IMR-90 (cell line): ENCODE measurements at regions not wholly inside any gene's neighbourhood (a gene's known extent, or its start where the extent isn't known, plus 50 kb on each side); places are given as distances from the start of the nearest gene placed in this dataset.

ENCODE experiments used
- ATAC-seq: fragments of 200-7000 bp; cut with Tn5 transposase; 2 replicates; pipeline ENCODE4 v1.9.1; 2020; ENCODE audit warnings: low read depth, mild to moderate bottlenecking, moderate library complexity
- BruUV-seq: library from RNA; stranded (reverse); fragments of 400-500 nt; replicated peaks from 2 replicates; lab custom pipeline; 2021; lab: Mats Ljungman, UMichigan
- CTCF ChIA-PET: fragments of 300-600 bp; formaldehyde crosslinking; extraction: SDS; loops from one replicate; lab custom pipeline; 2021; ENCODE audit warnings: antibody characterized with exemption; lab: Yijun Ruan, JAX
- POLR2A ChIA-PET: fragments of 300-600 bp; sonication (Branson Sonifier 250); formaldehyde crosslinking; loops from one replicate; lab custom pipeline; 2022; ENCODE audit warnings: antibody characterized with exemption; ENCODE audit not compliant: unreplicated experiment; lab: Charles Lee
- DNase-seq: peaks from one replicate; pipeline ENCODE4 v3.0.0; 2013
- H2AFZ ChIP-seq: replicated peaks from 2 replicates; pipeline ENCODE3; 2013; ENCODE audit warnings: low read length, mild to moderate bottlenecking; ENCODE audit not compliant: poor library complexity
- H2AK5ac ChIP-seq: 2 replicates; pipeline ENCODE4 v1.6.1; 2013; ENCODE audit warnings: low read depth, low read length, inconsistent platforms
- H2AK9ac ChIP-seq: replicated peaks from 2 replicates; pipeline ENCODE3; 2013; ENCODE audit warnings: mild to moderate bottlenecking, low read depth, low read length, moderate library complexity; ENCODE audit not compliant: poor library complexity
- H2BK120ac ChIP-seq: 2 replicates; pipeline ENCODE4 v1.6.1; 2013; ENCODE audit warnings: low read depth, low read length, inconsistent platforms
- H2BK15ac ChIP-seq: 3 replicates; pipeline ENCODE4 v1.6.1; 2013; ENCODE audit warnings: low read depth, low read length, inconsistent platforms
- H2BK20ac ChIP-seq: 2 replicates; pipeline ENCODE4 v1.6.1; 2013; ENCODE audit warnings: low read depth, mild to moderate bottlenecking, inconsistent platforms, low read length, moderate library complexity
- H2BK5ac ChIP-seq: 2 replicates; pipeline ENCODE4 v1.6.1; 2013; ENCODE audit warnings: mild to moderate bottlenecking, low read depth, low read length, inconsistent platforms; ENCODE audit not compliant: poor library complexity, severe bottlenecking
- H3K14ac ChIP-seq: replicated peaks from 2 replicates; pipeline ENCODE4 v1.6.1; 2013; ENCODE audit warnings: low read depth, low read length, inconsistent platforms
- H3K18ac ChIP-seq: 2 replicates; pipeline ENCODE4 v1.6.1; 2013; ENCODE audit warnings: low read depth, low read length, control low read depth
- H3K23ac ChIP-seq: 2 replicates; pipeline ENCODE4 v1.6.1; 2013; ENCODE audit warnings: low read depth, low read length, inconsistent platforms
- H3K27ac ChIP-seq: 2 replicates; pipeline ENCODE4 v1.5.1; 2013; ENCODE audit warnings: mild to moderate bottlenecking, control low read depth, low read length; ENCODE audit not compliant: insufficient read depth
- H3K27me3 ChIP-seq: 2 replicates; pipeline ENCODE4 v1.6.1; 2013; ENCODE audit warnings: low read length; ENCODE audit not compliant: control insufficient read depth, insufficient read depth
- H3K36me3 ChIP-seq: 2 replicates; pipeline ENCODE4 v1.6.1; 2013; ENCODE audit warnings: low read length, mixed read lengths; ENCODE audit not compliant: control insufficient read depth, insufficient read depth
- H3K4ac ChIP-seq: 2 replicates; pipeline ENCODE4 v1.6.1; 2013; ENCODE audit warnings: low read depth, low read length, inconsistent platforms
- H3K4me1 ChIP-seq: 2 replicates; pipeline ENCODE4 v1.6.1; 2013; ENCODE audit warnings: low read length, mixed read lengths; ENCODE audit not compliant: control insufficient read depth, insufficient read depth
- H3K4me2 ChIP-seq: 2 replicates; pipeline ENCODE4 v1.6.1; 2013; ENCODE audit warnings: low read depth, mild to moderate bottlenecking, control low read depth, low read length, moderate library complexity
- H3K4me3 ChIP-seq: 2 replicates; pipeline ENCODE4 v1.5.1; 2013; ENCODE audit warnings: low read depth, mild to moderate bottlenecking, control low read depth, low read length, moderate library complexity; ENCODE audit not compliant: insufficient read depth
- H3K56ac ChIP-seq: 2 replicates; pipeline ENCODE4 v1.6.1; 2013; ENCODE audit warnings: low read length, inconsistent platforms; ENCODE audit not compliant: insufficient read depth; ENCODE audit errors: extremely low read depth
- H3K79me1 ChIP-seq, 2 experiments: 2 replicates each; pipeline ENCODE4 v1.6.1; 2013; ENCODE audit warnings: low read length in 2 of 2, inconsistent platforms in 1 of 2, low read depth in 1 of 2
- H3K9ac ChIP-seq: 2 replicates; pipeline ENCODE4 v1.6.1; 2013; ENCODE audit warnings: low read depth, low read length, control low read depth
- H3K9me1 ChIP-seq: 2 replicates; pipeline ENCODE4 v1.6.1; 2013; ENCODE audit warnings: low read length, inconsistent platforms; ENCODE audit not compliant: insufficient read depth
- H3K9me3 ChIP-seq: 2 replicates; pipeline ENCODE4 v1.6.1; 2013; ENCODE audit warnings: low read length; ENCODE audit not compliant: control insufficient read depth, insufficient read depth
- H4K20me1 ChIP-seq: 2 replicates; pipeline ENCODE4 v1.6.1; 2013; ENCODE audit warnings: low read length, inconsistent platforms; ENCODE audit not compliant: insufficient read depth
- H4K5ac ChIP-seq: 2 replicates; pipeline ENCODE4 v1.6.1; 2013; ENCODE audit warnings: mild to moderate bottlenecking, low read depth, low read length, control low read depth
- H4K8ac ChIP-seq, 2 experiments: 2 replicates each; pipeline ENCODE4 v1.6.1; 2013; ENCODE audit warnings: low read depth in 2 of 2, low read length in 2 of 2, control low read depth in 1 of 2, inconsistent platforms in 1 of 2
- H4K91ac ChIP-seq: 2 replicates; pipeline ENCODE4 v1.6.1; 2013; ENCODE audit warnings: low read depth, low read length, inconsistent platforms; ENCODE audit not compliant: insufficient read depth
- BHLHE40 ChIP-seq: fragments of 150-350 bp; IDR thresholded peaks from 2 replicates; pipeline ENCODE4 v1.6.1; 2016; ENCODE audit warnings: mild to moderate bottlenecking, low read depth, low read length
- CHD1 ChIP-seq: IDR thresholded peaks from 2 replicates; pipeline ENCODE4 v1.6.1; 2012; ENCODE audit warnings: low read depth, low read length, improper control_type of control experiment
- FOS ChIP-seq: fragments of 150-350 bp; IDR thresholded peaks from 2 replicates; pipeline ENCODE4 v1.6.1; 2016; ENCODE audit warnings: low read depth, low read length
- NFE2L2 ChIP-seq: fragments of 150-350 bp; IDR thresholded peaks from 2 replicates; pipeline ENCODE4 v1.6.1; 2016; ENCODE audit warnings: low read depth, mild to moderate bottlenecking, low read length
- POLR2A ChIP-seq: IDR thresholded peaks from 2 replicates; pipeline ENCODE4 v1.6.1; 2012; ENCODE audit warnings: mild to moderate bottlenecking, low read depth, low read length
- RFX5 ChIP-seq: IDR thresholded peaks from 2 replicates; pipeline ENCODE4 v1.8.0; 2012; ENCODE audit warnings: low read depth, mild to moderate bottlenecking, low read length, moderate library complexity
- SMC3 ChIP-seq: fragments of 150-350 bp; IDR thresholded peaks from 2 replicates; pipeline ENCODE4 v1.6.1; 2016; ENCODE audit warnings: low read depth, mild to moderate bottlenecking, antibody characterized with exemption, low read length, moderate library complexity
- WGBS, 2 experiments: methylation state at CpG; one replicate each; pipeline versions ENCODE4 v1.1.5 to v1.1.7; 2013; ENCODE audit warnings: missing lambda C conversion rate in 2 of 2; ENCODE audit not compliant: insufficient read length in 1 of 2; ENCODE audit errors: extremely low coverage in 2 of 2; 5-methylcytosine and 5-hydroxymethylcytosine counted together
- dilution Hi-C: fragments of 300-500 bp; cut with HindIII; formaldehyde crosslinking; loops from one replicate; pipeline ENCODE4 v1.14.3; 2018; ENCODE audit warnings: low sequenced_read_pairs; ENCODE audit not compliant: unreplicated experiment
- in situ Hi-C: fragments of 300-500 bp; cut with MboI; formaldehyde crosslinking; loops from 3 replicates; pipeline ENCODE4 v1.14.3; 2019; ENCODE audit warnings: low sequenced_read_pairs, inconsistent platforms, mixed read lengths
- intact Hi-C: fragments of 100-400 bp; cut with micrococcal nuclease; formaldehyde crosslinking; loops from 2 replicates; pipeline ENCODE4 v1.10.0; 2022
- TF ChIP-seq, protein P1 (sequence below): conservative IDR thresholded peaks from 2 replicates; pipeline ENCODE4 v1.5.1; 2012; ENCODE audit warnings: mild to moderate bottlenecking, low read depth, low read length, improper control_type of control experiment
- TF ChIP-seq, protein P2 (sequence below): fragments of 150-350 bp; IDR thresholded peaks from 2 replicates; pipeline ENCODE4 v1.6.1; 2016; ENCODE audit warnings: low read depth, mild to moderate bottlenecking, low read length, moderate library complexity, borderline replicate concordance

DNA sequence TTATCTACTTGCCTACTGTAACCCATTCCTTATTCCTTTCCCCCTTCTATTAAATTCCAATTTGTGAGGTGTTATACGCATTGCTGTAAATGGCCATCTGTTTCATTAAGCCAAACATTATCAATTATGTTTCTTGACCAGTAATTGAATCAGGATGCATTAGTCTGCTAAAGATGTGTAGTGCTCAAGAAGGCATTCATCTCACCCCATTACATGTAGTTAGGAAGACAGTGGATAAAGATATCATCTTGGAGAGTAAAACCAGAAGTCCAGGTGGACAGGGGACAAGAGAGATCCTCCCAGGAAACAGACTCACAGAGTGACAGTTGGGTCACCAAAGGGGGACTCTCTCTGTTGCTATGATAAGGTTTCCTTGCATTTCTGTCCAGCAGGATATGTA is 73.3 kb upstream of the FAM98A start:
- no peak for DNase-seq
- Histone ChIP-seq H3K18ac (no peak overlapping the region), H3K14ac (no peak overlapping the region), H3K4me2 (no peak overlapping the region), H3K27ac (no peak overlapping the region), H4K5ac (no peak overlapping the region), H3K36me3 (no peaks in the 10 kb centered on the region), H2BK5ac (no peak overlapping the region), H2AFZ (no peak overlapping the region), H2AK5ac (no peak overlapping the region), H4K8ac (no peak overlapping the region), H3K4ac (no peak overlapping the region), H2BK120ac (no peak overlapping the region), H4K20me1 (no peaks in the 10 kb centered on the region), H3K27me3 (no peaks in the 10 kb centered on the region), H3K79me1 (no peaks in the 10 kb centered on the region), H3K23ac (no peak overlapping the region), H2BK20ac (no peak overlapping the region), H2AK9ac (no peak overlapping the region), H3K4me1 (no peaks in the 10 kb centered on the region), H3K56ac (no peak overlapping the region), H3K9me1 (no peaks in the 10 kb centered on the region), H3K9me3 (no peaks in the 10 kb centered on the region), H4K91ac (no peak overlapping the region), H2BK15ac (no peak overlapping the region), H3K4me3 (no peak overlapping the region), H3K9ac (no peak overlapping the region)
- in situ Hi-C loops = loop anchor here (10.0 kb wide), 1 partner anchor 1732 kb away; no protein-coding TSS in a partner anchor
- intact Hi-C loops = no loop called here
- dilution Hi-C loops = no loop called here
- ATAC-seq = no peak
- no TSS peak for BruUV-seq
- ChIA-PET CTCF (interaction anchor here (0.6 kb wide), 1 partner anchor 234 kb away, joined by 5 read pairs; no protein-coding TSS in a partner anchor), POLR2A (no interaction called here)
- TF ChIP-seq NFE2L2 = no peak
- TF ChIP-seq, protein P1, sequence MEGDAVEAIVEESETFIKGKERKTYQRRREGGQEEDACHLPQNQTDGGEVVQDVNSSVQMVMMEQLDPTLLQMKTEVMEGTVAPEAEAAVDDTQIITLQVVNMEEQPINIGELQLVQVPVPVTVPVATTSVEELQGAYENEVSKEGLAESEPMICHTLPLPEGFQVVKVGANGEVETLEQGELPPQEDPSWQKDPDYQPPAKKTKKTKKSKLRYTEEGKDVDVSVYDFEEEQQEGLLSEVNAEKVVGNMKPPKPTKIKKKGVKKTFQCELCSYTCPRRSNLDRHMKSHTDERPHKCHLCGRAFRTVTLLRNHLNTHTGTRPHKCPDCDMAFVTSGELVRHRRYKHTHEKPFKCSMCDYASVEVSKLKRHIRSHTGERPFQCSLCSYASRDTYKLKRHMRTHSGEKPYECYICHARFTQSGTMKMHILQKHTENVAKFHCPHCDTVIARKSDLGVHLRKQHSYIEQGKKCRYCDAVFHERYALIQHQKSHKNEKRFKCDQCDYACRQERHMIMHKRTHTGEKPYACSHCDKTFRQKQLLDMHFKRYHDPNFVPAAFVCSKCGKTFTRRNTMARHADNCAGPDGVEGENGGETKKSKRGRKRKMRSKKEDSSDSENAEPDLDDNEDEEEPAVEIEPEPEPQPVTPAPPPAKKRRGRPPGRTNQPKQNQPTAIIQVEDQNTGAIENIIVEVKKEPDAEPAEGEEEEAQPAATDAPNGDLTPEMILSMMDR = no peak
- TF ChIP-seq RFX5 = no peak
- TF ChIP-seq, protein P2, sequence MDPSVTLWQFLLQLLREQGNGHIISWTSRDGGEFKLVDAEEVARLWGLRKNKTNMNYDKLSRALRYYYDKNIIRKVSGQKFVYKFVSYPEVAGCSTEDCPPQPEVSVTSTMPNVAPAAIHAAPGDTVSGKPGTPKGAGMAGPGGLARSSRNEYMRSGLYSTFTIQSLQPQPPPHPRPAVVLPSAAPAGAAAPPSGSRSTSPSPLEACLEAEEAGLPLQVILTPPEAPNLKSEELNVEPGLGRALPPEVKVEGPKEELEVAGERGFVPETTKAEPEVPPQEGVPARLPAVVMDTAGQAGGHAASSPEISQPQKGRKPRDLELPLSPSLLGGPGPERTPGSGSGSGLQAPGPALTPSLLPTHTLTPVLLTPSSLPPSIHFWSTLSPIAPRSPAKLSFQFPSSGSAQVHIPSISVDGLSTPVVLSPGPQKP = no peak
- TF ChIP-seq CHD1 = no peak
- TF ChIP-seq BHLHE40 = no peak
- no peak for TF ChIP-seq SMC3
- TF ChIP-seq FOS = no peak
- no peak for TF ChIP-seq POLR2A
- no CpG with 5 or more reads among the region's 1 CpG for whole genome bisulfite sequencing, 2 experiments
